ENCODE measurements at regions not wholly inside any gene's neighbourhood (a gene's known extent, or its start where the extent isn't known, plus 50 kb on each side); places are given as distances from the start of the nearest gene placed in this dataset.

DNA sequence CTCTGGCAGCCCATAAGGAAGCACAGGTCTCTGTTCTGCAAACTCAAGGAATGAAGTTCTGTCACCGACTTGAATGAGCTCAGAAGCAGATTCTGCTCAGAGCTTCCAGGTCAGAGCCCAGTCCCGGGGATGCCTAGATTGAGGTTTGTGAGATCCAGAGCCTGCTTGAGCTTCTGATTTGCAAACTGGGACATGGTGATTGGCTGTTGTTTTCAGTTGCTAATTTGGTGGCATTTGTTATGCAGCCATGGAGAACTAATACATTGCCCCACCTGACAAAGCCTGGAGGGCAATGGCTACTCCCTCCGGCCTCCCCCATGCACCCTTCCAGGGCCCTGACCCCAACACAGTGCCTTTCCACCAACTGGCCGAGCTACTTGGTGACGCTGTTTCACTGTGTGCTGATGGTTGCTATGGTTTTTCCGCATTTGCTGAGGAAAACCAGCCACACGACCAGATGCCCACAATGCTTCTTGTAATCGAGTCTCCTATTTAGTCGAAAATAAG is 379.5 kb upstream of the ATP10A start:
- Histone ChIP-seq H3K9ac (ENCODE audit: low read length) (no peak overlapping the region), H3K4me3 (replicated peaks in 1 of 2; ENCODE audit: low read depth in 1 of 2, low read length in 2 of 2) (no peak overlapping the region), H3K4me2 (ENCODE audit: low read length) (no peak overlapping the region), H3K79me2 (ENCODE audit: insufficient read depth, low read length) (no peaks in the 10 kb centered on the region), H4K20me1 (ENCODE audit: insufficient read depth) (no peaks in the 10 kb centered on the region), H3K4me1 (ENCODE audit: control insufficient read depth in 1 of 2, insufficient read depth in 2 of 2, low read length in 2 of 2) (no peaks in the 10 kb centered on the region), H3K27me3 (ENCODE audit: insufficient read depth, low read length) (no peaks in the 10 kb centered on the region), H3K9me2 (ENCODE audit: insufficient read depth) (no peaks in the 10 kb centered on the region), H3K9me3 (ENCODE audit: control insufficient read depth in 1 of 2, insufficient read depth in 1 of 2, low read depth in 1 of 2, low read length in 2 of 2) (peaks cover 13 to 30% of the 10 kb centered on the region in 2 experiments; a peak in 2 of 4 replicates), H3K27ac (ENCODE audit: low read depth, low read length) (no peak overlapping the region), H3K36me3 (ENCODE audit: control insufficient read depth in 1 of 2, insufficient read depth in 2 of 2, low read length in 2 of 2) (no peaks in the 10 kb centered on the region), H2AFZ (ENCODE audit: low read depth, low read length, poor library complexity, severe bottlenecking) (no peak overlapping the region)
- ATAC-seq (no peak), DNase-seq (ENCODE audit: low read depth, low spot score) (no peak)
- TF ChIP-seq ZNF274 (IDR thresholded peaks at IDR 0.05; ENCODE audit: low read depth, low read length): no peak
- TF ChIP-seq, protein P1, sequence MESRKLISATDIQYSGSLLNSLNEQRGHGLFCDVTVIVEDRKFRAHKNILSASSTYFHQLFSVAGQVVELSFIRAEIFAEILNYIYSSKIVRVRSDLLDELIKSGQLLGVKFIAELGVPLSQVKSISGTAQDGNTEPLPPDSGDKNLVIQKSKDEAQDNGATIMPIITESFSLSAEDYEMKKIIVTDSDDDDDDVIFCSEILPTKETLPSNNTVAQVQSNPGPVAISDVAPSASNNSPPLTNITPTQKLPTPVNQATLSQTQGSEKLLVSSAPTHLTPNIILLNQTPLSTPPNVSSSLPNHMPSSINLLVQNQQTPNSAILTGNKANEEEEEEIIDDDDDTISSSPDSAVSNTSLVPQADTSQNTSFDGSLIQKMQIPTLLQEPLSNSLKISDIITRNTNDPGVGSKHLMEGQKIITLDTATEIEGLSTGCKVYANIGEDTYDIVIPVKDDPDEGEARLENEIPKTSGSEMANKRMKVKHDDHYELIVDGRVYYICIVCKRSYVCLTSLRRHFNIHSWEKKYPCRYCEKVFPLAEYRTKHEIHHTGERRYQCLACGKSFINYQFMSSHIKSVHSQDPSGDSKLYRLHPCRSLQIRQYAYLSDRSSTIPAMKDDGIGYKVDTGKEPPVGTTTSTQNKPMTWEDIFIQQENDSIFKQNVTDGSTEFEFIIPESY (IDR thresholded peaks at IDR 0.05; ENCODE audit: extremely low read depth, insufficient replicate concordance, low read length): no peak
- RAD21 ChIA-PET (ENCODE audit: low non-redundant PET in 1 of 2, low total read pairs in 2 of 2, uncharacterized antibody in 2 of 2, unreplicated experiment in 2 of 2): no interaction called here
- no TSS peak for BruUV-seq (replicated peaks)
- intact Hi-C loops (cut with micrococcal nuclease): no loop called here
- POLR2A ChIA-PET: no interaction called here
- CTCF ChIA-PET: no interaction called here

DNA sequence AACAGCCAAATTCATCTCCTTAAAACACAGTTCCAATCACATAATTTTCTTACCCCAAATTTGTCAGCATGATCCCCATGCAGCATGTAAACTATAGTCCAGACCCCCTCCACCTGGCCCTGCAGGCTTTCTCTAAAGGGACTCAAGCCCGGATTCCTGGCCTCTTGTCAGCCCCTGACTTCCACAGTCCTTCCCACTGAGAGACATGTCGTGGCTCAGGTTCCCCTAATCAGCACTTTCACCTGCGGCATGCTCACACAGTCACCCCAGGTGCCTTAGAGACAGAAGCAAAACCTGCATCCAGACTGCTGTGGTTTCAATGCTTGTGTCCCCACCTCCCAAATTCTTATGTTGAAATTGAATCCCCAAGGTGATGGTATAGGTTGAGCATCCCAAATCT is 372.7 kb upstream of the ATP10A start:
- no TSS peak for BruUV-seq (replicated peaks)
- no peak overlapping the region for H3K4me2 ChIP-seq (ENCODE audit: low read length)
- H3K36me3 ChIP-seq (ENCODE audit: control insufficient read depth in 1 of 2, insufficient read depth in 2 of 2, low read length in 2 of 2): no peaks in the 10 kb centered on the region
- no peaks in the 10 kb centered on the region for H3K9me2 ChIP-seq (ENCODE audit: insufficient read depth)
- H3K9ac ChIP-seq (ENCODE audit: low read length): no peak overlapping the region
- RAD21 ChIA-PET (ENCODE audit: low non-redundant PET in 1 of 2, low total read pairs in 2 of 2, uncharacterized antibody in 2 of 2, unreplicated experiment in 2 of 2): no interaction called here
- H4K20me1 ChIP-seq (ENCODE audit: insufficient read depth): no peaks in the 10 kb centered on the region
- intact Hi-C loops (cut with micrococcal nuclease): no loop called here
- no peak overlapping the region for H2AFZ ChIP-seq (ENCODE audit: low read depth, low read length, poor library complexity, severe bottlenecking)
- CTCF ChIA-PET: no interaction called here
- DNase-seq (ENCODE audit: low read depth, low spot score) (no peak), ATAC-seq (no peak)
- no peaks in the 10 kb centered on the region for H3K27me3 ChIP-seq (ENCODE audit: insufficient read depth, low read length)
- H3K4me1 ChIP-seq (ENCODE audit: control insufficient read depth in 1 of 2, insufficient read depth in 2 of 2, low read length in 2 of 2): no peaks in the 10 kb centered on the region
- H3K4me3 ChIP-seq (replicated peaks in 1 of 2; ENCODE audit: low read depth in 1 of 2, low read length in 2 of 2): no peak overlapping the region
- POLR2A ChIA-PET: no interaction called here
- no peak overlapping the region for H3K27ac ChIP-seq (ENCODE audit: low read depth, low read length)
- H3K9me3 ChIP-seq (ENCODE audit: control insufficient read depth in 1 of 2, insufficient read depth in 1 of 2, low read depth in 1 of 2, low read length in 2 of 2): peaks cover 13 to 28% of the 10 kb centered on the region in 2 experiments; a peak in 2 of 4 replicates
- H3K79me2 ChIP-seq (ENCODE audit: insufficient read depth, low read length): no peaks in the 10 kb centered on the region
- TF ChIP-seq FOSL1 (IDR thresholded peaks at IDR 0.05; ENCODE audit: low read depth) (no peak), EGR1 (IDR thresholded peaks at IDR 0.05; ENCODE audit: low read depth) (no peak), JUND (IDR thresholded peaks at IDR 0.05) (no peak), ELF1 (IDR thresholded peaks at IDR 0.05; ENCODE audit: borderline replicate concordance, low read depth) (no peak), SRF (IDR thresholded peaks at IDR 0.05; ENCODE audit: low read depth) (no peak), POLR2A (IDR thresholded peaks at IDR 0.05; ENCODE audit: borderline replicate concordance, extremely low read depth, insufficient read depth, insufficient read length) (no peak), ZNF274 (IDR thresholded peaks at IDR 0.05; ENCODE audit: low read depth, low read length) (no peak), CBX3 (IDR thresholded peaks at IDR 0.05; ENCODE audit: low read depth) (no peak), SIN3A (IDR thresholded peaks at IDR 0.05; ENCODE audit: low read depth) (no peak)
- TF ChIP-seq, protein P2, sequence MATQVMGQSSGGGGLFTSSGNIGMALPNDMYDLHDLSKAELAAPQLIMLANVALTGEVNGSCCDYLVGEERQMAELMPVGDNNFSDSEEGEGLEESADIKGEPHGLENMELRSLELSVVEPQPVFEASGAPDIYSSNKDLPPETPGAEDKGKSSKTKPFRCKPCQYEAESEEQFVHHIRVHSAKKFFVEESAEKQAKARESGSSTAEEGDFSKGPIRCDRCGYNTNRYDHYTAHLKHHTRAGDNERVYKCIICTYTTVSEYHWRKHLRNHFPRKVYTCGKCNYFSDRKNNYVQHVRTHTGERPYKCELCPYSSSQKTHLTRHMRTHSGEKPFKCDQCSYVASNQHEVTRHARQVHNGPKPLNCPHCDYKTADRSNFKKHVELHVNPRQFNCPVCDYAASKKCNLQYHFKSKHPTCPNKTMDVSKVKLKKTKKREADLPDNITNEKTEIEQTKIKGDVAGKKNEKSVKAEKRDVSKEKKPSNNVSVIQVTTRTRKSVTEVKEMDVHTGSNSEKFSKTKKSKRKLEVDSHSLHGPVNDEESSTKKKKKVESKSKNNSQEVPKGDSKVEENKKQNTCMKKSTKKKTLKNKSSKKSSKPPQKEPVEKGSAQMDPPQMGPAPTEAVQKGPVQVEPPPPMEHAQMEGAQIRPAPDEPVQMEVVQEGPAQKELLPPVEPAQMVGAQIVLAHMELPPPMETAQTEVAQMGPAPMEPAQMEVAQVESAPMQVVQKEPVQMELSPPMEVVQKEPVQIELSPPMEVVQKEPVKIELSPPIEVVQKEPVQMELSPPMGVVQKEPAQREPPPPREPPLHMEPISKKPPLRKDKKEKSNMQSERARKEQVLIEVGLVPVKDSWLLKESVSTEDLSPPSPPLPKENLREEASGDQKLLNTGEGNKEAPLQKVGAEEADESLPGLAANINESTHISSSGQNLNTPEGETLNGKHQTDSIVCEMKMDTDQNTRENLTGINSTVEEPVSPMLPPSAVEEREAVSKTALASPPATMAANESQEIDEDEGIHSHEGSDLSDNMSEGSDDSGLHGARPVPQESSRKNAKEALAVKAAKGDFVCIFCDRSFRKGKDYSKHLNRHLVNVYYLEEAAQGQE (IDR thresholded peaks at IDR 0.05; ENCODE audit: low read depth): no peak
- TF ChIP-seq, protein P3, sequence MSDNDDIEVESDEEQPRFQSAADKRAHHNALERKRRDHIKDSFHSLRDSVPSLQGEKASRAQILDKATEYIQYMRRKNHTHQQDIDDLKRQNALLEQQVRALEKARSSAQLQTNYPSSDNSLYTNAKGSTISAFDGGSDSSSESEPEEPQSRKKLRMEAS (IDR thresholded peaks at IDR 0.05): no peak
- TF ChIP-seq, protein P4, sequence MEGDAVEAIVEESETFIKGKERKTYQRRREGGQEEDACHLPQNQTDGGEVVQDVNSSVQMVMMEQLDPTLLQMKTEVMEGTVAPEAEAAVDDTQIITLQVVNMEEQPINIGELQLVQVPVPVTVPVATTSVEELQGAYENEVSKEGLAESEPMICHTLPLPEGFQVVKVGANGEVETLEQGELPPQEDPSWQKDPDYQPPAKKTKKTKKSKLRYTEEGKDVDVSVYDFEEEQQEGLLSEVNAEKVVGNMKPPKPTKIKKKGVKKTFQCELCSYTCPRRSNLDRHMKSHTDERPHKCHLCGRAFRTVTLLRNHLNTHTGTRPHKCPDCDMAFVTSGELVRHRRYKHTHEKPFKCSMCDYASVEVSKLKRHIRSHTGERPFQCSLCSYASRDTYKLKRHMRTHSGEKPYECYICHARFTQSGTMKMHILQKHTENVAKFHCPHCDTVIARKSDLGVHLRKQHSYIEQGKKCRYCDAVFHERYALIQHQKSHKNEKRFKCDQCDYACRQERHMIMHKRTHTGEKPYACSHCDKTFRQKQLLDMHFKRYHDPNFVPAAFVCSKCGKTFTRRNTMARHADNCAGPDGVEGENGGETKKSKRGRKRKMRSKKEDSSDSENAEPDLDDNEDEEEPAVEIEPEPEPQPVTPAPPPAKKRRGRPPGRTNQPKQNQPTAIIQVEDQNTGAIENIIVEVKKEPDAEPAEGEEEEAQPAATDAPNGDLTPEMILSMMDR (IDR thresholded peaks at IDR 0.05 in 2 of 3, conservative IDR thresholded peaks at IDR 0.05 in 1 of 3; ENCODE audit: borderline replicate concordance in 1 of 3, insufficient read depth in 1 of 3, low read depth in 2 of 3, low read length in 2 of 3): no peak
